H1 (cell line): ENCODE measurements at regions not wholly inside any gene's neighbourhood (a gene's known extent, or its start where the extent isn't known, plus 50 kb on each side); places are given as distances from the start of the nearest gene placed in this dataset.

Source experiments
- JUND ChIP-seq: IDR thresholded peaks from 2 replicates; pipeline ENCODE4 v1.6.1; 2011; ENCODE audit warnings: mild to moderate bottlenecking, improper control_type of control experiment, low read length
- TCF12 ChIP-seq: IDR thresholded peaks from 2 replicates; pipeline ENCODE4 v1.6.1; 2011; ENCODE audit warnings: low read depth, mild to moderate bottlenecking, low read length
- TF ChIP-seq, protein P1 (sequence below): IDR thresholded peaks from 2 replicates; pipeline ENCODE4 v1.6.1; 2012; ENCODE audit warnings: inconsistent platforms

DNA sequence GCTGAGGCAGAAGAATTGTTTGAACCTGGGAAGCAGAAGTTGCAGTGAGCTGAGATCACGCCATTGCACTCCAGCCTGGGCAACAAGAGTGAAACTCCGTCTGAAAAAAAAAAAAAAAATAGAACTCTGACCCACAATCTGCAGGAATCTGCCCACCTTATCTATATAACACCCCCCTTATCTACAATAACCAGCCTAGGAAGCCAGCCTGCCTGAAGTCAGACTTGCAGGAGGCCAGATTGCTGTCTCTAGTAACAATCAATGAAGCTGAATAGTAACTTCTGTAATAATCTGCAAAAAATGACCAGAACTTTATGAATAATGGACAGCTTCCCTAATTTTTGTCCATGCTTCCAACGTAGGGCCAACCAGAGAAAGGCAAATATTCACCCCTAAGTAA, 352.5 kb downstream of the CD83 start (continued):
- TF ChIP-seq JUND, result no peak
- no peak for TF ChIP-seq TCF12
- TF ChIP-seq, protein P1, sequence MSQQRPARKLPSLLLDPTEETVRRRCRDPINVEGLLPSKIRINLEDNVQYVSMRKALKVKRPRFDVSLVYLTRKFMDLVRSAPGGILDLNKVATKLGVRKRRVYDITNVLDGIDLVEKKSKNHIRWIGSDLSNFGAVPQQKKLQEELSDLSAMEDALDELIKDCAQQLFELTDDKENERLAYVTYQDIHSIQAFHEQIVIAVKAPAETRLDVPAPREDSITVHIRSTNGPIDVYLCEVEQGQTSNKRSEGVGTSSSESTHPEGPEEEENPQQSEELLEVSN, result no peak
